Spleen (tissue), 7 donors: ENCODE measurements at regions not wholly inside any gene's neighbourhood (a gene's known extent, or its start where the extent isn't known, plus 50 kb on each side); places are given as distances from the start of the nearest gene placed in this dataset.

ENCODE experiments used
- POLR2A ChIP-seq, 3 donors: fragments of 450-650 bp; IDR thresholded peaks; one replicate each; pipeline ENCODE4 v1.5.1; 2017; ENCODE audit warnings: antibody characterized with exemption in 3 of 3, mild to moderate bottlenecking in 1 of 3
- POLR2AphosphoS5 ChIP-seq, 3 donors: sonication (generic); formaldehyde crosslinking; IDR thresholded peaks; one replicate each; pipeline ENCODE4 v1.5.1; 2017; ENCODE audit warnings: antibody characterized with exemption in 3 of 3
- TF ChIP-seq, protein P1 (sequence below), 11 experiments: fragments of 200-600 bp in 7 of 11; fragments of 450-650 bp in 4 of 11; sonication (generic) in 4 of 11; IDR thresholded peaks in 8 of 11; conservative IDR thresholded peaks in 3 of 11; 1 replicate in 7 of 11; 2 replicates in 4 of 11; pipeline versions ENCODE4 v1.4.0 to v1.8.0; 2016 to 2021; ENCODE audit warnings: antibody characterized with exemption in 11 of 11, inconsistent platforms in 4 of 11, mild to moderate bottlenecking in 1 of 11
- donor health status: DM: no; HTN: no; CAD: no; lungs with moderate emphysema.
- donor health status: DM: no; HTN: no; CAD: no.
- donor health status: DM: no; HTN: no; CAD: no.

DNA sequence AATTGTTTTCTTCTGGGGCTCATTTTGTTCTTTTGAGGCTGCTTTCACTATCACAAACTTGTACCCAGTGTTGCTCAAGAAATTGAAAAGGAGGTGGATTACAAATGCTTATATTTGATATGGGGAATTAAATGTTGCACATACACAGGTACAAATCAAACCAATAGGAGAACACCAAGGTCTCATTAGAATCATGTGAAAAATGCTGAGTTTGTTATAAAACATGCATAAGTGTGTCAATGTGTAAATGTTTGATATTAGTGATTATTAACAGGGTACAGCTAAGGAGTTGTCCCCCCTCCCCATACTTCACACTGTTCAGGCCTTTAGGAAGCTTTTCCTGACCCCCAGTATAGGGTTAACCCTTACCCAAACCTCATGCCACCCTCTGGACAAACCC lies 971.2 kb upstream of the SEL1L start:
- TF ChIP-seq, protein P1, sequence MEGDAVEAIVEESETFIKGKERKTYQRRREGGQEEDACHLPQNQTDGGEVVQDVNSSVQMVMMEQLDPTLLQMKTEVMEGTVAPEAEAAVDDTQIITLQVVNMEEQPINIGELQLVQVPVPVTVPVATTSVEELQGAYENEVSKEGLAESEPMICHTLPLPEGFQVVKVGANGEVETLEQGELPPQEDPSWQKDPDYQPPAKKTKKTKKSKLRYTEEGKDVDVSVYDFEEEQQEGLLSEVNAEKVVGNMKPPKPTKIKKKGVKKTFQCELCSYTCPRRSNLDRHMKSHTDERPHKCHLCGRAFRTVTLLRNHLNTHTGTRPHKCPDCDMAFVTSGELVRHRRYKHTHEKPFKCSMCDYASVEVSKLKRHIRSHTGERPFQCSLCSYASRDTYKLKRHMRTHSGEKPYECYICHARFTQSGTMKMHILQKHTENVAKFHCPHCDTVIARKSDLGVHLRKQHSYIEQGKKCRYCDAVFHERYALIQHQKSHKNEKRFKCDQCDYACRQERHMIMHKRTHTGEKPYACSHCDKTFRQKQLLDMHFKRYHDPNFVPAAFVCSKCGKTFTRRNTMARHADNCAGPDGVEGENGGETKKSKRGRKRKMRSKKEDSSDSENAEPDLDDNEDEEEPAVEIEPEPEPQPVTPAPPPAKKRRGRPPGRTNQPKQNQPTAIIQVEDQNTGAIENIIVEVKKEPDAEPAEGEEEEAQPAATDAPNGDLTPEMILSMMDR (IDR thresholded peaks at IDR 0.05 in 8 of 11, conservative IDR thresholded peaks at IDR 0.05 in 3 of 11): no peak
- no peak for TF ChIP-seq POLR2A (IDR thresholded peaks at IDR 0.05)
- no peak for TF ChIP-seq POLR2AphosphoS5 (IDR thresholded peaks at IDR 0.05)
